HG03103 (cell line): ENCODE measurements at regions not wholly inside any gene's neighbourhood (a gene's known extent, or its start where the extent isn't known, plus 50 kb on each side); places are given as distances from the start of the nearest gene placed in this dataset.
"Not testable (repeated sequence)": the region's sequence is repeated elsewhere in the genome, so short reads cannot be mapped to it uniquely, and the experiment has no call there.

Experiments
- ATAC-seq: cut with Tn5 transposase; IDR thresholded peaks from one replicate; pipeline ENCODE4 v1.9.1; 2021; ENCODE audit warnings: low read depth; ENCODE audit not compliant: unreplicated experiment

DNA sequence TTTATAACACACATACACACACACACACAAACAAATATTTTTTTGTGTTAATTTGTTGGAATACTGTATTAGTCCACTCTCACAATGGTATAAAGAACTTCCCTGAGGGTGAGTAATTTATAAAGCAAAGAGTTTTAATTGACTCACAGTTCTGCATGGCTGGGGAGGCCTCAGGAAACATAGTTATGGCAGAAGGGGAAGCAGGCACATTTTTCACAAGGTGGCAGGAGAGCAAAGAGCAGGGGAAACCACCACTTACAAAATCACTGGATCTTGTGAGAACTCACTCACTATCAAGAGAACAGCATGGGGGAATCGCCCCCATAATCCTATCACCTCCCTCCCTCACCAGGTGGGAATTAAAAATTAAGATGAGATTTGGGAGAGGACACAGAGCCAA is 205.4 kb upstream of the PTPRD start:
- ATAC-seq, result no peak

DNA sequence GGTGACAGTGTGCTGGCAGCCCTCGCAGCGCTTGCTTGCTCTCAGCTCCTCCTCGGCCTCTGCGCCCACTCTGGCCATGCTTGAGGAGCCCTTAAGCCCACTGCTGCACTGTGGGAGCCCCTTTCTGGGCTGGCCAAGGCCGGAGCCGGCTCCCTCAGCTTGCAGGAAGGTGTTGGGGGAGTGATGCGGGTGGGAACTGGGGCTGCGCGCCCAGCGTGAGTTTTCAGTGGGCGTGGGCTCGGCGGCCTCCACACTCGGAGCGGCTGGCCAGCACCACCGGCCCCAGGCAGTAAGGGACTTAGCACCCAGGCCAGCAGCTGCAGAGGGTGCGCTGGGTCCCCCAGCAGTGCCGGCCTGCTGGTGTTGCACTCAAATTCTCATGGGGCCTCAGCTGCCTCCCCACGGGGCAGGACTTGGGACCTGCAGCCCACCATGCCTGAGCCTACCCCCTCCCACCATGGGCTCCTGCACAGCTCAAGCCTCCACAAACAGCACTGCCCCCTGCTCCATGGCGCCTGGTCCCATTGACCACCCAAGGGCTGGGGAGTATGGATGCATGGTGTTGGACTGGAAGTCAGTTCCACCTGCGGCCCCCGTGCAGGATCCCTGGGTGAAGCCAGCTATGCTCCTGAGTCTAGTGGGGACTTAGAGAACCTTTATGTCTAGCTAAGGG is 223.1 kb upstream of the PTPRD start:
- ATAC-seq, result no peak

GRCh38 chr9:10843151-10843550 is 230.3 kb upstream of the PTPRD start:
- no peak for ATAC-seq

DNA sequence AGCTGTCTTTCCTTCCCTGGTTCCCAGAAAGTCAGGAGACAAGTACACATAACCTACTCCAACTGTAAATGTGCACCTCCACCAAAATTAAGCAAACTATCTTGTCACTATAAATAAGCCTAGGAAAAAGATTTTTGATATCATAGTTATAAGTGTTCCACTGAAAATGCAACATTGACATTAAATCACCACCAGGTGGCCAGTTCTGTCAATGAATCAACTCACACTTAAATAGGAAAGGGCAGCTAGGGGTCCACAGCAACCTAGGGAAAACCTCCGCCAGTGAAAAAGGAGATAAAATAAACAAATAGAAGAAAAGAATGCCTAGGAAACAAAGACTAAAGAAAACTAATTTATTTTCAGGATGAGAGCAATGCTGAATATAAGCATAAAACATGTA is 243.0 kb upstream of the PTPRD start:
- no peak for ATAC-seq

DNA sequence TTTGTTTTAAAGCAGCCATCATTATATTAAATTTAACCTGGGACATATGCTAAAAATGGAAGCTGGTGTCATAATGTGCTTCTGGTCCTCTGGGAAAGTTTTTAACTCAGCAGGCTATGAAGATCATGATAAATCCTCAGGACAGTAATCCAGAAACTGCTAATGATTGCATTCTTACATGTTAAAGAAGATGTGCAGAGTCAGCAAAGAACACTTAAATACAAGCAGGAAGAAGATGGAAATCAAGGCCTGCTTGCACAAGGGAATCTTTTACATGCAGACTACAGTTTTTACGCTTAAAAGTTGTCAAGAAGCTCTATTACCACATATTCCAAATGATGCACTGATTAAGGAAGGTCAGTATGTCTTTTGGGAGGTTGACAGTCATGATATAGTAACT is 246.0 kb upstream of the PTPRD start:
- no peak for ATAC-seq

GRCh38 chr9:10863476-10863875 is 250.7 kb upstream of the PTPRD start:
- no peak for ATAC-seq

DNA sequence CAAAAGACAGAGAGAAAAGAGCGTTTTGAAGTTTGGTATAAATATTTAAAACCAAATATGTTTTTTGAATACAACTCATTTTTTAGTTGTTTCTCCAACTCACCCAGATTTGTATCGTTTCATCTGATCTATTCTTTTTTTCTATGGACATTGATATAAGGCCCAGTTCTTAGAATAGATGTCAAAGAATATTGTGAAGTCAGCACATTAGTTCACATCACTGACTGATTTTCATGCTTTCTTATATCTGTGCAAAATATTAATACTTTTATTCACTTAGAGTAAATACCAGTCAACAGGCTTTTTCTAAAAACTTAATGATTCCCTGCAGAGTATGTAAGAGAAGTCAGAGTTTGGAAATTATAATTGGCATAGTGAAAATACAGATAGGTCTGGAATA is 254.4 kb upstream of the PTPRD start:
- no peak for ATAC-seq

DNA sequence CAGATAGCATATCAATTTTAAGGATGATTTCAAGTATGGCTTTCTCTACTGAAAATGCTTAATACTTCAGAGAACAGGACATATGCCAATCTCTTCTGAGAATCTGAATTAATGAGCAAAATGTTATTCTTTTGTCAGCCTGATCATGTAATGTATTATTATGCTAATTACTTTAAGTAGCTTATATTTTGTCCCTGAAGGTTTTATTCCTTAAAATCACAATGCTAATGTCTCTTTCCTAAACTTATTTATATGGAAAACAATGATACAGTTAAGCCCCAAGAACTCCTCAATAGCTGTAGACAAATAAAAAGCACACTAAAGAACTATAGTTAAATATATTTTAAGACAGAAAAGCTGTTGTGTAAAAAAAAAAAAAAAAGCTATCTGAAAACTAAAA is 256.9 kb upstream of the PTPRD start:
- no peak for ATAC-seq

- ATAC-seq, result no peak
Measured at GRCh38 chr9:10873999-10874398, 261.2 kb upstream of the PTPRD start.

- no peak for ATAC-seq
Measured at GRCh38 chr9:10875752-10876151, 262.9 kb upstream of the PTPRD start.

DNA sequence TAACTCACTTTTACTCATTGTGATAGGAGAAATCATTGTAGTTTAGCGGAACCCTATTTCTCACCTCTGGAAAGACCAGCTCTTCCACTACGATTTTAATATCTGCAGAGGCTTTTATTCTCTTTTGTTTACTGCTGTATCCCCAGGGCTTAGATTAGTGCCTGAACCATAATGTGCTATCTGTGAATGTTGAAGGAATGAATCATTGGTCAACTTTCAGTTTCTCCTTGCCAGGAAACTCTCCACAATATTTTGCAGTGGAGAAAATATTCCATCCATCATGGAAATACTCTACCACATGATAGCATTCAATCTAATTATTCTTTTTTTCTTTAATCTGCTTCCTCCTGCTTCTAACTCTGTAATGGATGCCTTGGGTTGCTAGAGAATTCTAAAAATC is 263.5 kb upstream of the PTPRD start:
- no peak for ATAC-seq

- ATAC-seq, result not testable (repeated sequence)
Measured at GRCh38 chr9:10890266-10890665, 277.5 kb upstream of the PTPRD start.

DNA sequence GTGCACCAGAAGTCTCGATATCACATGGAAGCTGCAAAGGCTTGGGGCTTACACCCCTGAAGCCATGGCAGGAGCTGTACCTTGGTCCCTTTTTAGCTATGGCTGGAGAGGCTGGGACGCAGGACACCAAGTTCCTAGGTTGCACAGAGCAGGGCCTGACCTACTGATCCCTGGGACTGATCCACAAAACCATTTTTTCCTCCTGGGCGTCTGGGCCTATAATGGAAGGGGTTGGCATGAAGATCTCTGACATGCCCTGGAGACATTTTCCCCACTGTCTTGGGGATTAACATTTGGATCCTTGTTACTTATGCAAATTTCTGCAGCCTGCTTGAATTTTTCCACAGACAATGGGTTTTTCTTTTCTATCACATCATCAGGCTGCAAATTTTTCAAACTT is 286.7 kb upstream of the PTPRD start:
- no peak for ATAC-seq

DNA sequence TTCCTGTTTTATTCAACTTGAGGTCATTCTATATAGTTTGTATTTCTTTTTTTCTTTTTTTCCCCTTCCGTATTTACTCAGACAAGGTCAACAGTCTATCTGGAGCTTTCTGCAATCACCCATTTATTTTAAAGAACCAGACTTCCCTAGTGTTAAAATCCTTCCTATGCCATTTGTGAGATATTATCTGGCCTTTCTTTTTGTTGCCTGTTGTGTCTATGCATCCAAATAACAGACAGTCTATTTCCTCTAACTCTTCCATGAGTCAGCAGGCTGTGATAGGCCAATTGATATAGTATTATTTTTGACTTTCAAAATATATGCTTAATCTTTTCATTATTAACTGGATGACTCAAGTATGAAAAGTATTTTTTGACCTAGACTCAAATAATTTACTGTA is 291.2 kb upstream of the PTPRD start:
- no peak for ATAC-seq

DNA sequence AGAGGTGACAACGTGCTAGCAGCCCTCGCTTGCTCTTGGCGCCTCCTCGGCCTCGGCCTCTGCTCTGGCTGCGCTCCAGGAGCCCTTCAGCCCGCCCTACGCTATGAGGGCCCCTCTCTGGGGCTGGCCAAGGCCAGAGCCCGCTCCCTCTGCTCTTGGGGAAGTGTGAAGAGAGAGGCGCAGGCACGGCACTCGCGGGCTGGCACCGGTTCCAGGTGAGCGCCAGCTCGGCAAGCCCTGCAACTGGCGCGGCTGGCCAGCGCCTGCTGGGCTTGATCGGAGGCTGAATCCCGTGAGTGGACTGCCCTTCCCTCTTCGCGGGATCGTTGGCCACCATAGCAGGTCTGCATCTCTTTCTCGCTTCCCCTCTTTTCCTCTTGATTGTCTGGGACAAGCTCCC is 298.0 kb upstream of the PTPRD start:
- ATAC-seq, result no peak

GRCh38 chr9:10911373-10911772 is 298.6 kb upstream of the PTPRD start:
- no peak for ATAC-seq

DNA sequence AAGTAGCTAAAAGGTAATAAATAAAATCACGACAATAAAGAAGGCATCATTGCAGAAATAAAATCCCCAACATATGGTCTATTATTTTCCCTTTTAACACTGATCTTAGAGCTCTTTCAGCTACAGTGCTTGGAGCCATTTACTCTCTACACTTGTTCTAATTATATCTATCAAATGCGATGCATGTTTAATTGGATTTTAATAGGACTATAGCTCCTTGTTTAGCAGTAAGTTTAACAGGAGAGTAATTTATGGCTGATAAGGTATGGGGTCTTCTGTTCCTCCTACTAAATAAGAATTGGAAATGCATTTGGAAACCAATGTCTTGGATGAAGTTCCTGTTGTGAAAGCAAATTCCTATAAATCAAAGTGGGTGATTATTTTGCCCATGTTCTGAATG is 304.2 kb upstream of the PTPRD start:
- no peak for ATAC-seq

DNA sequence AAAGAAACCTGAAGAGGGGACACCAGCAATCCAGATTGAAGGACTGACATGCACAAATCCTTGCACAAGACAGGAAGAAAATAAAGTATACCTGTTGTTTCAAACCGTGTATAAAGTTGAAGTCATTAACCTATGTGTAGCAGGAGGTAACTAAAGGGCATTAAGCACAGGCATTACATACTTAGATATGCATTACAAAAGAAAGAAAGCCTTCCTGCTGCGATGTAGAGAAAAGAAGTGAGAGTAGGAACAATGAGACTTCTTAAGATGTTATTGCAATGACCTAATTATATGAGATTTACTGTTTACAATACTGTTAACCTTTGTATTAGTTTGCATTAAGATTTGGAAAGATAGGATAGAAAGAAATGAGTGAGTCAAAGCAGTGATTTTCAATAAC is 308.9 kb upstream of the PTPRD start:
- ATAC-seq, result no peak

- ATAC-seq, result no peak
Measured at GRCh38 chr9:10925896-10926295, 313.1 kb upstream of the PTPRD start.

DNA sequence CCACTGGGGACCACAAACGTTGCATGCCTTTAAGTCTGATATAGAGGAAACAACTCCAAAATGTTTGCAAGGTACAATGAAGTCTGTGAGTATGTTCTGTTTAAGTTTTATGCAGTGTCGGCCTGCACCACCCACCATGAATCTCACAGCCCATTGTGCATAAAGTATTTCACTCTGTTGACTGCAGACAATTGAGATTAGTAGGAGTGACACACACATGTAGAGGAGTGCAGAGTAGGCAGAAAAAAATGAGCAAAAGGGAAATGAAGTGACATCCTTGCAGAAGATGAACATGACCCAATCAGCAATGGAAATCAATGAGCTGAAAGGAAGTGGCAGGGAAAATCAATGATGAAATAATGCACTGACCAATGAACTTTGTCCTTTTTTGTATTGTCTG is 315.6 kb upstream of the PTPRD start:
- no peak for ATAC-seq

- ATAC-seq, result no peak
Measured at GRCh38 chr9:10930081-10930480, 317.3 kb upstream of the PTPRD start.

DNA sequence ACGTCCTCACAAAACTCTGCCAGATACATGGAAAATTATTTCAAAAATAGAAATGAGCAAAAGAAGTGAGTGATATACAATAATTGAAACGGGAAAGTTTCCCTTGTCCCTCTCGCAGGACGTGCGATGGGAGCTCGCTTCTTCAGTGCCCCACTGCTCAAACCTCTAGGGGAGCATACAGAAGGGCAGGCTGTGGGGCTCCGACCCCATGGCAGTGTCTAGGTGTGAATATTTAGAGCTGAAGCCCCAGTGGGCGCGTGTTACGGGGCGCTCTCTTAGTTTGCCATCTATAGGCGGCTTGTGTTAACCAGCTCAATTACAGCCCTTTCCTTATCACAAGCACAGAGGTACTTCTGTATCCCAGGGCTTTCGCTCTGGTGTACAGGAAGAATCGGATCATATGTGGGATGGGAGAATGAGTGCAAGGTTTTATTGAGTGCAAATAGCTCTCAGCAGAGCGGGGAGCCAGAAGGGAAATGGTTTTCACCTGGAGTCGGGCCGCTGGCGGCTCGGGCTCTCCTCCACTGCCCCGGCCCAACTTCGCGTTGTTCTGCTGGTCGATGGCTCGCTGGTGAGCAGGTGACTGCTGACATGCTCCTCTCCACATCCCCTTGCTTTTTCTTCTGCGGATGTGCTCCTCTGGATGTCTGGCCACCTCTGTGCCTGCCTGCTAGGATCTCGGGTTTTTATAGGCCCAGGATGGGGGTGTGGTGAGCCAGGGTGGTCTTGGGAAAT is 334.0 kb upstream of the PTPRD start:
- no peak for ATAC-seq
